ENCODE measurements at regions not wholly inside any gene's neighbourhood (a gene's known extent, or its start where the extent isn't known, plus 50 kb on each side); places are given as distances from the start of the nearest gene placed in this dataset.

GRCh38 chr2:136522724-136523123 lies 242.6 kb upstream of the THSD7B start:
- TF ChIP-seq, protein P1, sequence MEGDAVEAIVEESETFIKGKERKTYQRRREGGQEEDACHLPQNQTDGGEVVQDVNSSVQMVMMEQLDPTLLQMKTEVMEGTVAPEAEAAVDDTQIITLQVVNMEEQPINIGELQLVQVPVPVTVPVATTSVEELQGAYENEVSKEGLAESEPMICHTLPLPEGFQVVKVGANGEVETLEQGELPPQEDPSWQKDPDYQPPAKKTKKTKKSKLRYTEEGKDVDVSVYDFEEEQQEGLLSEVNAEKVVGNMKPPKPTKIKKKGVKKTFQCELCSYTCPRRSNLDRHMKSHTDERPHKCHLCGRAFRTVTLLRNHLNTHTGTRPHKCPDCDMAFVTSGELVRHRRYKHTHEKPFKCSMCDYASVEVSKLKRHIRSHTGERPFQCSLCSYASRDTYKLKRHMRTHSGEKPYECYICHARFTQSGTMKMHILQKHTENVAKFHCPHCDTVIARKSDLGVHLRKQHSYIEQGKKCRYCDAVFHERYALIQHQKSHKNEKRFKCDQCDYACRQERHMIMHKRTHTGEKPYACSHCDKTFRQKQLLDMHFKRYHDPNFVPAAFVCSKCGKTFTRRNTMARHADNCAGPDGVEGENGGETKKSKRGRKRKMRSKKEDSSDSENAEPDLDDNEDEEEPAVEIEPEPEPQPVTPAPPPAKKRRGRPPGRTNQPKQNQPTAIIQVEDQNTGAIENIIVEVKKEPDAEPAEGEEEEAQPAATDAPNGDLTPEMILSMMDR (IDR thresholded peaks at IDR 0.05), result no peak
- no peak for TF ChIP-seq POLR2A (IDR thresholded peaks at IDR 0.05)

All from right lobe of liver (tissue), 4 donors.